GM21619 (cell line): ENCODE measurements at regions not wholly inside any gene's neighbourhood (a gene's known extent, or its start where the extent isn't known, plus 50 kb on each side); places are given as distances from the start of the nearest gene placed in this dataset.

ENCODE experiments used
- ATAC-seq: cut with Tn5 transposase; IDR thresholded peaks from one replicate; pipeline ENCODE4 v1.9.1; 2021; ENCODE audit not compliant: unreplicated experiment

- no peak for ATAC-seq
These were observed 136.5 kb upstream of the MAST4 start for GRCh38 chr5:66459728-66460127.

DNA sequence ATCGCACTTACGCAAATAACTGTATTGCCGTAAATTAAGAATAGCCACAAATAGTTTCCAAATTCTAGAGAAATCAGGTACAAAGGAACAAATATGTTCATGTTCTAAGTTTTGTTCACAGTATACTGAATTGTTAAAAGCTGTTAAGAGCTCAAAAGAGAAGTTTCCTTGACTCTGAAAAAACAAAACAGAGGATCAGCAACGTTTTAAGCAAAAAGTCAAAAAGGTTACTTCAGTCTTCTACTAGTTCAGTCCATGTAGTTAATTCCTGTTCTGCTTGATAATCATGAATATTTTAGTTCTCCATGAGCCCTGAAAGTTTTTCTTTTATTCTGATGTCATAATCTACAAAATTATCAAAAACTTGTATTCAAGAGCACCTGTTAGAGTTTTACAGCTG, 128.6 kb upstream of the MAST4 start:
- ATAC-seq = no peak

DNA sequence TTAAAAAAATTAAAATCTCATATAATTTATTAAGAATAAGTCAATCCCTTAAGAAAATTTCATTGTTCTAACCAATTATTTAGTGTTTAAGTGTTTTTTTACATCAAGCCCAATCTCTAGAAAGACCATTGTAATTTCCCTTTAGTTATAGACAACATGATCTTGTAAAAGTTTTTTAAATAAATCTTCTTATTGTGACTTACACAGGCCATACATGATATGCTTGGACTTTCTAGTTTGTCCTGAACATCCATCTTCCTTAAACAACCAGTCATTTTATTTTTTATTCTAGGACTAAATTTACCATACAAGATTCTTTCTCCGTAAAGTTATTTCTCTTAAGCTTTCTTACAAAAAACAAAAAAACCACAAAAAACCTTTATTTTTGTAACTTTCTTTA, 126.5 kb upstream of the MAST4 start:
- no peak for ATAC-seq

DNA sequence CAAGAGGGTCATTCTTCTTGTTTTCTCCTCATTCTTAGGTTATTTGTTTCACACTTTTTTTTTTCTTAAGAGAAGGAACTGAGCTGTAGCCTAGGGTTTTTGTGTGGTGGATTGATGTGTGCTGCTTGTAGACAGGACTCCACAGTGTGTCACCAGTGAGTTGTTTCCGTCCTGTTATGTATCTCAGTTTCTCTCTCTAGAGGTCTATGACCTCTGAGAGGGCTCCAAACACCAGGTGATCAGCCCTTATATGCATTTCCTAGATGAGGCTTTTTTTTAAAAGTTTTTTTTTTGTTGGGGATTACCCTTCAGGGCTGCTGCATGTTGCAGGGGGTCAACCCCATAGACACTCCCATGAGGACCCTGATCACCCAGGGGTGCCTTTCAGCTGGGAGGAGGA, 124.2 kb upstream of the MAST4 start:
- ATAC-seq = no peak

- no peak for ATAC-seq
These were observed 120.5 kb upstream of the MAST4 start for GRCh38 chr5:66475731-66476130.

- ATAC-seq = no peak
These were observed 118.6 kb upstream of the MAST4 start for GRCh38 chr5:66477596-66477995.

DNA sequence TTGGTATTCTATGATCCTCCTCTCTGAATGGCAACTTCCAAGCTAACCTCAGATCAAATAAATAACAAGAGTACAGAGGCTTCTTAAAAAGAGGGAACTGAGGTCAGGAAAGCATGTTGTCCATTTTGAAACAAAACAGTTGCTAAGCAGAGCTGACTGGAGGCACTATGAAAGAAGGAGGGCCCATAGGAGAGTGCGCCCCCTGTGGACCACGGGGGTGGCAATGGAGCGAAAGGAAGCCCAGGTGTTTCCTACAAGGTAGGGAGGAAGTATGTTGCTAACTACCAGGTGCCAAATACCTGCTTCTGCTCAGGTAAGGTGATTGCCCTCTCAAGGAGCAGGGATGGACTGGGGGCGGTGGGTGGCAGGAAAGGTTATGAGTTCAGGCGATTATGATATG, 101.8 kb upstream of the MAST4 start:
- no peak for ATAC-seq

DNA sequence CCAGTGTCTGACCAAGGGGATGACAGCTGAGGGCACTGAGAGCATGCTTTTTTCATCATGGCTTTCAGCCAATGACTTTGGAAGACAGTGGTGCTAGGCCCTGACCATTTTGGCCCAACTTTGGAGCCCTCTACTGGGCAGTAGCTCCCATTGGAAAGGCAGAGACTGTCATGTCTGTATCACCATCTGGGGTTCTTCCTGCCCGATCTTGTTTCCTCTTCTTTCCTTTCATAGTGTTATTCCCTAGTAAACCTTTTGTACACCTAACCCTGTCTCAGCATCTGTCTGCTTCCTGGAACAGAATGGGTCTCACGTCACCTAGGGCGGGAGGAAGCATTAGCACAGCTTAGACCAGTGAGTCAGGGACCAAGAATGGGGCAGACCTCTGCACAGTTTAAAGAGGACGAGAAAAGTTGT, 97.4 kb upstream of the MAST4 start:
- ATAC-seq = no peak

DNA sequence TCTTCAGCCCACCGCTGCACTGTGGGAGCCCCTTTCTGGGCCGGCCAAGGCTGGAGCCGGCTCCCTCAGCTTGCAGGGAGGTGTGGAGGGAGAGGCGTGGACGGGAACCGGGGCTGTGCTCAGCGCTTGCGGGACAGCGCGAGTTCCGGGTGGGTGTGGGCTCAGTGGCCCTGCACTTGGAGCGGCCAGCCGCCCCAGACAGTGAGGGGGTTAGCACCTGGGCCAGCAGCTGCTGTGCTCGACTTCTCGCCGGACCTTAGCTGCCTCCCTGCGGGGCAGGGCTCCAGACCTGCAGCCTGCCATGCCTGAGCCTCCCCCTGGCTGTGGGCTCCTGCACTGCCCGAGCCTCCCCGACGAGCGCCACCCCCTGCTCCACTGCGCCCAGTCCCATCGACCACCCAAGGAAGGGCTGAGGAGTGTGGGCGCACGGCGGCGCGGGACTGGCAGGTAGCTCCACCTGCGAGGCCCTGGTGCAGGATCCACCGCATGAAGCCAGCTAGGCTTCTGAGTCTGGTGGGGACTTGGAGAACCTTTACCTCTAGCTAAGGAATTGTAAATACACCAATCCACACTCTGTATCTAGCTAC, 92.9 kb upstream of the MAST4 start:
- no peak for ATAC-seq

DNA sequence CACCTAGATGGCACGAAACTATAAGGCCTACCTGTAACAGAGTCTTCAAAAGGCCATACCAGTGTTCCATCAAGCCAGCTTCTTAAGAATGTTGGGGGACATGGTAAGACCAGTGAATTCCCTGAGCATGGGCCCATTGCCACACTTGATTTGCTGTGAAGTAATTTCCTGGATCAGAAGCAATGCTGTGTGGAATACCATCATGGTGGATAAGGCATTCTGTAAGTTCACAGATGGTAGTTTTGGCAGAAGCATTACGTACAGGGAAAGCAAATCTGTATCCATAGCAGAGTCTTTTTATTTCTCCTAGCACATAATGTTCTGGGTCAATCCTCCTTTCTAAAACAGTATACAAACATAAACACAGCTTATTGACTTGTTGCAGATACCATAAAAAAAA, 89.1 kb upstream of the MAST4 start:
- ATAC-seq = no peak

DNA sequence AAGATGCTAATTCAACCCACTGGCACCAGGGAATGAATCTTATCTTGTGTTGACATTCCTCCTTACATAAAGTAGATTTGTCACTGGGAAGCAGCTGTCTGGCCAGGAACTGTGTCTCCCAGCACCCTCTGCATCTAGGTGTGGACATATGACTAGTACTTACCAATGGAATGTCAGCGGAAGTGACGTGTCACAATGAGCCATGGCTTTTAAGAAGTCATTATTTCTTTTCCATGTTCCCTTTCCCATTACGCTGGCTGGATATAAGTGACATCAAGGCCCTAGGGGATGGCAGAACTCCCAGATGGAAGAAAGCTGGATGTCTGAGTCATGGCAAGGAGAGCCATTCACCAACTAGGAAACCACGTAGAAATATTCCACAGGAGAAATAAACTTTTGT, 84.7 kb upstream of the MAST4 start:
- ATAC-seq = no peak

GRCh38 chr5:66513130-66513529, 83.1 kb upstream of the MAST4 start:
- ATAC-seq = no peak

DNA sequence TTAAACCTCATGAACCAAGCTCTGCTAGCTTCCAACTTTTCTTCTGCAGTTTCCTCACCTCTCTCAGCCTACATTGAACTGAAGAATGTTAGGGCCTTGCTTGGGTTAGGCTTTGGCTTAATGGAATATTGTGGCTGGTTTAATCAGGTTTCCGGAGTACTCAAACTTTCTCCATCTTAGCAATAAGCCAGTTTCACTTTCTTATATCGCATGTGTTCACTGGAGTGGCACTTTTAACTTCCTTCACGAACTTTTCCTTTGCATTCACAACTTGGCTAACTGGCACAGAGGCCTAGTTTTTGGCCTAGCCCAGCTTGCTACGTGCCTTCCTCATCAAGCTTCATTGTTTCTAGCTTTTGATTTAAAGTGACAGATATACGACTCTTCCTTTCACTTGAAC, 81.0 kb upstream of the MAST4 start:
- ATAC-seq = no peak

DNA sequence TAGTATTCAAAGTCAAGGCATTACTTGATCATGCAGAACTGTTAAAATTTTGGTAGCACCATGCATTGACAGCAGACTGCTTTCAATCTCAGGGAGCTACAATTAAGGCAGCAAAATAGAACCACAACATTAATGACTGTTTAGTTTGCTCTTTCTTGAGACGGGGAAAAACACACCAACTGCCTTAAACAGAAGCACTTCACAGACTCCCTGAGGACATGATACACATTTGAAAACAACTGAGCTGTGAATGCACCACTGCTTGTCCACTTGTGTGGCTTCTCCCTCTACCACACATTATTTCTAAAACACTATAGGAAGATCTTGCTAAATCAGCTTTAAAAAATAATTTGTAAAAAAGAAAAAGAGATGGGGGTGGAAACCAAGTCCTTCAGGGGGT, 79.6 kb upstream of the MAST4 start:
- ATAC-seq = no peak

GRCh38 chr5:66517351-66517750, 78.8 kb upstream of the MAST4 start:
- no peak for ATAC-seq

DNA sequence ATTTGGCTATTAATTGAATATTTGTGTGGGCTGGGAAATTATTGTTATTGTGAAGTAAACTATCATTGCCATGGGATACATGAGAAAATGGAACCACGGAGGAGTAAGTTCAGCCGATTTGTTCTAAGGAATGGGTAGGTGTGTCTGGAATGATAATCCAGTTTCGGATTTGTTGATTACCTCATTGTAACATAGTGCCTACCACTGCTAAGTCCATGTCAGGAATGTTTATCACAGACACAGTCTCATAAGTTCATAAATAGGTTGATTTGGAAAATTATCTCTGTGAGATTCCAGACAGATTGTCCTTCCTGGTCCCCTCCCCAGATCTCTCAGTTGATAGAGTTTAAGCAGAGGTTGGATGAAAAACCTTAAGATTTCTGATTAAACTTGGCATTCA, 78.1 kb upstream of the MAST4 start:
- ATAC-seq = no peak

- no peak for ATAC-seq
These were observed 77.4 kb upstream of the MAST4 start for GRCh38 chr5:66518753-66519152.

GRCh38 chr5:66519626-66520025, 76.6 kb upstream of the MAST4 start:
- ATAC-seq = no peak

DNA sequence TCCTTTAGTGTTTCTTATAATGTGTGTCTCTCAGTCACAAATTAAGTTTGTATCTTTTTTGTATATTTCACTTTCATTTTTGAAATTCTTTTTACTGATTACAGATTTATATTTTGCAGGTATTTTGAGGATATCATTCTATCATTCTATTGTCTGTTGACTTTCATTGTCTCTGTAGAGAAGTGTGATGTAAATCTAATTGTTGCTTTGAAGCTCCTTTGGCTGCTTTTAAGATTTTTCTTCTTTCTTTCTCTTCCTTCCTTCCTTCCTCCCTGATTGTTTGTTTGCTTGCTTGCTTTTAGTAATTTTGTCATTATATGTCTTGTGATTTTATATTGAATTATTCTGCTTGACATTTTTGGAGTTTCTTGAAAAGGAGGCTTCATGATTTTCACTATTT, 75.3 kb upstream of the MAST4 start:
- ATAC-seq = no peak

DNA sequence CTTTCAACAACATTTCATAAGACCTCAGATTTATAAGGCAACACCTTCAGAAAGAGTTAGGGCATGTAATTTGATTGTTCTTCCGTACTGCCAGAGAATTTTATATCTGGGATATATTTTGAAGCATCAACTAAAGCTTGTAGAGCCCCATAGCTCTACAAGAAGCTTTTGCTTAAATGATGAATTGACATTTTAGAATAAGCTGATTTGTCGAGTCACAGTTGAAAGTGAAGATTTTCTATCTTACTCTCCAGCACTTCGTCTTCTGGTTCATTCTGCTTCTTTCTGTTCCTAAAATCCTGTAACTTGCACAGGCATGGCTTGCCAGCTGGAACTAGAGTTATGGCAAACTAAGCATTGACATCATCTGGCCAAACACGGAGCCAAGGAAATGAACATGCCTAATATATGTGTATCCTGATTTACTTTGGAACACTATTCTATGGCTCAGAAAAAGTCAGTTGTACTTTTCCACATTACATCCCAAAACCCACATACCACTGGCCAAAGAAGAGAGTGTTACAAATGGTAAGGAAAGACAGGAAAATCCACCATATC, 68.6 kb upstream of the MAST4 start:
- no peak for ATAC-seq

DNA sequence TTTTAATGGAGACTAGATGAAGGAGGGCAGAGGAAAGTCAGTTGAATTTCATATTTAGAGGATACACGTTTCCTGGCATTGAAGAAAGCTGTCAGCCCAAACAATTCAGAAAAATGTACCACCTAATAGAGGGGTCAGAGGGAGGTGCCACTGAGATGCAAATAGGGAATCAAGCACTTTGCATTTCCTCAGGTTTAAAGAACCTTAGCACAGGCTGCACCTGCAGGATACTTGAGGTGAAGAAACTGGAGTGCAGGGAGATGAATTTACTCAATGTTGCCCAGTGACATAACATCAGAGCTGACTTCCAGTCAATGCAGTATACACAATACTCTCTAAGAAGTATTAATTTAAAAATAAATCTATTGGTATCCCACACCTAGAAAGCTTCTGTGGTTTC, 67.0 kb upstream of the MAST4 start:
- no peak for ATAC-seq

DNA sequence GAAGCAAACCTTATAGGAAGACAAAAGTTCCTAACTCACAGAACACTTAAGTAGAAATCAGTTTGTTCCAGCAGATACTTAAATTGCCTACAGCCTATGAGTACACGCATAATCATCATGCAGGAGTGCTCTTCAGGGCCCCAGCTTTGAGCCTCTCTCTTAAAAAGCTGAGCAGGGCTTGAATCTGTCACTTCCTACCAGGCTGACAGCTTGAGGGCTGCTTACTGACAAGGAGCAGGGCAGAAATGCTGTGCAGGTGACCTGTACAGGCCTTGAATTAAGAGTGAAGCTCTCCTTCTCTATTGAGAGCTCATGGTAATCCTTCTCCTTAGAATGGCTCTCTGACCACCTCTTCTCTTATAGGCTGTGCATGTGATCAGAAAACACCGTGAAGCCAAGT, 66.5 kb upstream of the MAST4 start:
- no peak for ATAC-seq

- no peak for ATAC-seq
These were observed 58.1 kb upstream of the MAST4 start for GRCh38 chr5:66538126-66538525.
